ENCODE measurements at regions not wholly inside any gene's neighbourhood (a gene's known extent, or its start where the extent isn't known, plus 50 kb on each side); places are given as distances from the start of the nearest gene placed in this dataset.

DNA sequence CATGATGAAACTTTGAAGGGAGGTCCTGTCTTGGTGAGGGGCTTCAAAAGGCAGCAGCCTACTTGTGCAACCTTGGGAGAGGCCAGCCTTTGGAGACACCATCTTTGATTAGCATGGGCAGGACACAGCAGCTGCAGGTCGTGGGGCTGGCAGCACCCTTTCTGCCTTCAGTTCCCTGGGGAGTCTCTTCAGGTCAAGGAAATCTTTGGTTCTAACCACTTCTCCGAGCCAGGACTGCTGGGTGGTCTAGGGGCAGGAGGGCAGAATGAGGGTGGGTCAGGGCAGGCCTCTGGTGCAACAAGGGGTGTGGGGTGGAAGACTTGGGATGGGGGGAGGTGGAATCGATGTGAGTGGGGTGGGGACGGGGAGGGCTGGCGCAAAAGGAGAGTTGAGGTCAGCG, 269.7 kb downstream of the FOXD2 start:
- no peaks in the 10 kb centered on the region; the same call in 2 of the 3 replicates for H3K9me3 Mint-ChIP-seq
- TF ChIP-seq CREB1 (CRISPR knock-in tag; IDR thresholded peaks at IDR 0.05; ENCODE audit: low read depth) (no peak), JUNB (IDR thresholded peaks at IDR 0.05; ENCODE audit: unreplicated experiment) (no peak), NANOG (IDR thresholded peaks at IDR 0.05; ENCODE audit: borderline replicate concordance) (no peak), STAT1 (IDR thresholded peaks at IDR 0.05; ENCODE audit: unreplicated experiment) (no peak), ZNF331 (CRISPR knock-in tag; IDR thresholded peaks at IDR 0.05; ENCODE audit: low read depth) (no peak), EZH2phosphoT487 (IDR thresholded peaks at IDR 0.05; ENCODE audit: unreplicated experiment) (no peak), ZNF114 (CRISPR knock-in tag; IDR thresholded peaks at IDR 0.05) (no peak), EZH2 (IDR thresholded peaks at IDR 0.05; ENCODE audit: low read depth, unreplicated experiment) (no peak), POLR2AphosphoS5 (IDR thresholded peaks at IDR 0.05; ENCODE audit: low read depth) (no peak)
- TF ChIP-seq, protein P1, sequence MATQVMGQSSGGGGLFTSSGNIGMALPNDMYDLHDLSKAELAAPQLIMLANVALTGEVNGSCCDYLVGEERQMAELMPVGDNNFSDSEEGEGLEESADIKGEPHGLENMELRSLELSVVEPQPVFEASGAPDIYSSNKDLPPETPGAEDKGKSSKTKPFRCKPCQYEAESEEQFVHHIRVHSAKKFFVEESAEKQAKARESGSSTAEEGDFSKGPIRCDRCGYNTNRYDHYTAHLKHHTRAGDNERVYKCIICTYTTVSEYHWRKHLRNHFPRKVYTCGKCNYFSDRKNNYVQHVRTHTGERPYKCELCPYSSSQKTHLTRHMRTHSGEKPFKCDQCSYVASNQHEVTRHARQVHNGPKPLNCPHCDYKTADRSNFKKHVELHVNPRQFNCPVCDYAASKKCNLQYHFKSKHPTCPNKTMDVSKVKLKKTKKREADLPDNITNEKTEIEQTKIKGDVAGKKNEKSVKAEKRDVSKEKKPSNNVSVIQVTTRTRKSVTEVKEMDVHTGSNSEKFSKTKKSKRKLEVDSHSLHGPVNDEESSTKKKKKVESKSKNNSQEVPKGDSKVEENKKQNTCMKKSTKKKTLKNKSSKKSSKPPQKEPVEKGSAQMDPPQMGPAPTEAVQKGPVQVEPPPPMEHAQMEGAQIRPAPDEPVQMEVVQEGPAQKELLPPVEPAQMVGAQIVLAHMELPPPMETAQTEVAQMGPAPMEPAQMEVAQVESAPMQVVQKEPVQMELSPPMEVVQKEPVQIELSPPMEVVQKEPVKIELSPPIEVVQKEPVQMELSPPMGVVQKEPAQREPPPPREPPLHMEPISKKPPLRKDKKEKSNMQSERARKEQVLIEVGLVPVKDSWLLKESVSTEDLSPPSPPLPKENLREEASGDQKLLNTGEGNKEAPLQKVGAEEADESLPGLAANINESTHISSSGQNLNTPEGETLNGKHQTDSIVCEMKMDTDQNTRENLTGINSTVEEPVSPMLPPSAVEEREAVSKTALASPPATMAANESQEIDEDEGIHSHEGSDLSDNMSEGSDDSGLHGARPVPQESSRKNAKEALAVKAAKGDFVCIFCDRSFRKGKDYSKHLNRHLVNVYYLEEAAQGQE (IDR thresholded peaks at IDR 0.05; ENCODE audit: unreplicated experiment), result no peak
- TF ChIP-seq, protein P2, sequence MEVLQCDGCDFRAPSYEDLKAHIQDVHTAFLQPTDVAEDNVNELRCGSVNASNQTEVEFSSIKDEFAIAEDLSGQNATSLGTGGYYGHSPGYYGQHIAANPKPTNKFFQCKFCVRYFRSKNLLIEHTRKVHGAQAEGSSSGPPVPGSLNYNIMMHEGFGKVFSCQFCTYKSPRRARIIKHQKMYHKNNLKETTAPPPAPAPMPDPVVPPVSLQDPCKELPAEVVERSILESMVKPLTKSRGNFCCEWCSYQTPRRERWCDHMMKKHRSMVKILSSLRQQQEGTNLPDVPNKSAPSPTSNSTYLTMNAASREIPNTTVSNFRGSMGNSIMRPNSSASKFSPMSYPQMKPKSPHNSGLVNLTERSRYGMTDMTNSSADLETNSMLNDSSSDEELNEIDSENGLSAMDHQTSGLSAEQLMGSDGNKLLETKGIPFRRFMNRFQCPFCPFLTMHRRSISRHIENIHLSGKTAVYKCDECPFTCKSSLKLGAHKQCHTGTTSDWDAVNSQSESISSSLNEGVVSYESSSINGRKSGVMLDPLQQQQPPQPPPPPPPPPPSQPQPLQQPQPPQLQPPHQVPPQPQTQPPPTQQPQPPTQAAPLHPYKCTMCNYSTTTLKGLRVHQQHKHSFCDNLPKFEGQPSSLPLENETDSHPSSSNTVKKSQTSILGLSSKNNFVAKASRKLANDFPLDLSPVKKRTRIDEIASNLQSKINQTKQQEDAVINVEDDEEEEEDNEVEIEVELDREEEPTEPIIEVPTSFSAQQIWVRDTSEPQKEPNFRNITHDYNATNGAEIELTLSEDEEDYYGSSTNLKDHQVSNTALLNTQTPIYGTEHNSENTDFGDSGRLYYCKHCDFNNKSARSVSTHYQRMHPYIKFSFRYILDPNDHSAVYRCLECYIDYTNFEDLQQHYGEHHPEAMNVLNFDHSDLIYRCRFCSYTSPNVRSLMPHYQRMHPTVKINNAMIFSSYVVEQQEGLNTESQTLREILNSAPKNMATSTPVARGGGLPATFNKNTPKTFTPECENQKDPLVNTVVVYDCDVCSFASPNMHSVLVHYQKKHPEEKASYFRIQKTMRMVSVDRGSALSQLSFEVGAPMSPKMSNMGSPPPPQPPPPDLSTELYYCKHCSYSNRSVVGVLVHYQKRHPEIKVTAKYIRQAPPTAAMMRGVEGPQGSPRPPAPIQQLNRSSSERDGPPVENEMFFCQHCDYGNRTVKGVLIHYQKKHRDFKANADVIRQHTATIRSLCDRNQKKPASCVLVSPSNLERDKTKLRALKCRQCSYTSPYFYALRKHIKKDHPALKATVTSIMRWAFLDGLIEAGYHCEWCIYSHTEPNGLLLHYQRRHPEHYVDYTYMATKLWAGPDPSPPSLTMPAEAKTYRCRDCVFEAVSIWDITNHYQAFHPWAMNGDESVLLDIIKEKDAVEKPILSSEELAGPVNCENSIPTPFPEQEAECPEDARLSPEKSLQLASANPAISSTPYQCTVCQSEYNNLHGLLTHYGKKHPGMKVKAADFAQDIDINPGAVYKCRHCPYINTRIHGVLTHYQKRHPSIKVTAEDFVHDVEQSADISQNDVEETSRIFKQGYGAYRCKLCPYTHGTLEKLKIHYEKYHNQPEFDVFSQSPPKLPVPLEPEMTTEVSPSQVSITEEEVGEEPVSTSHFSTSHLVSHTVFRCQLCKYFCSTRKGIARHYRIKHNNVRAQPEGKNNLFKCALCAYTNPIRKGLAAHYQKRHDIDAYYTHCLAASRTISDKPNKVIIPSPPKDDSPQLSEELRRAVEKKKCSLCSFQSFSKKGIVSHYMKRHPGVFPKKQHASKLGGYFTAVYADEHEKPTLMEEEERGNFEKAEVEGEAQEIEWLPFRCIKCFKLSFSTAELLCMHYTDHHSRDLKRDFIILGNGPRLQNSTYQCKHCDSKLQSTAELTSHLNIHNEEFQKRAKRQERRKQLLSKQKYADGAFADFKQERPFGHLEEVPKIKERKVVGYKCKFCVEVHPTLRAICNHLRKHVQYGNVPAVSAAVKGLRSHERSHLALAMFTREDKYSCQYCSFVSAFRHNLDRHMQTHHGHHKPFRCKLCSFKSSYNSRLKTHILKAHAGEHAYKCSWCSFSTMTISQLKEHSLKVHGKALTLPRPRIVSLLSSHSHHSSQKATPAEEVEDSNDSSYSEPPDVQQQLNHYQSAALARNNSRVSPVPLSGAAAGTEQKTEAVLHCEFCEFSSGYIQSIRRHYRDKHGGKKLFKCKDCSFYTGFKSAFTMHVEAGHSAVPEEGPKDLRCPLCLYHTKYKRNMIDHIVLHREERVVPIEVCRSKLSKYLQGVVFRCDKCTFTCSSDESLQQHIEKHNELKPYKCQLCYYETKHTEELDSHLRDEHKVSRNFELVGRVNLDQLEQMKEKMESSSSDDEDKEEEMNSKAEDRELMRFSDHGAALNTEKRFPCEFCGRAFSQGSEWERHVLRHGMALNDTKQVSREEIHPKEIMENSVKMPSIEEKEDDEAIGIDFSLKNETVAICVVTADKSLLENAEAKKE (CRISPR knock-in tag; IDR thresholded peaks at IDR 0.05), result no peak
- TF ChIP-seq, protein P3, sequence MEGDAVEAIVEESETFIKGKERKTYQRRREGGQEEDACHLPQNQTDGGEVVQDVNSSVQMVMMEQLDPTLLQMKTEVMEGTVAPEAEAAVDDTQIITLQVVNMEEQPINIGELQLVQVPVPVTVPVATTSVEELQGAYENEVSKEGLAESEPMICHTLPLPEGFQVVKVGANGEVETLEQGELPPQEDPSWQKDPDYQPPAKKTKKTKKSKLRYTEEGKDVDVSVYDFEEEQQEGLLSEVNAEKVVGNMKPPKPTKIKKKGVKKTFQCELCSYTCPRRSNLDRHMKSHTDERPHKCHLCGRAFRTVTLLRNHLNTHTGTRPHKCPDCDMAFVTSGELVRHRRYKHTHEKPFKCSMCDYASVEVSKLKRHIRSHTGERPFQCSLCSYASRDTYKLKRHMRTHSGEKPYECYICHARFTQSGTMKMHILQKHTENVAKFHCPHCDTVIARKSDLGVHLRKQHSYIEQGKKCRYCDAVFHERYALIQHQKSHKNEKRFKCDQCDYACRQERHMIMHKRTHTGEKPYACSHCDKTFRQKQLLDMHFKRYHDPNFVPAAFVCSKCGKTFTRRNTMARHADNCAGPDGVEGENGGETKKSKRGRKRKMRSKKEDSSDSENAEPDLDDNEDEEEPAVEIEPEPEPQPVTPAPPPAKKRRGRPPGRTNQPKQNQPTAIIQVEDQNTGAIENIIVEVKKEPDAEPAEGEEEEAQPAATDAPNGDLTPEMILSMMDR (conservative IDR thresholded peaks at IDR 0.05; ENCODE audit: low read depth in 2 of 2), result no peak
- TF ChIP-seq, protein P4, sequence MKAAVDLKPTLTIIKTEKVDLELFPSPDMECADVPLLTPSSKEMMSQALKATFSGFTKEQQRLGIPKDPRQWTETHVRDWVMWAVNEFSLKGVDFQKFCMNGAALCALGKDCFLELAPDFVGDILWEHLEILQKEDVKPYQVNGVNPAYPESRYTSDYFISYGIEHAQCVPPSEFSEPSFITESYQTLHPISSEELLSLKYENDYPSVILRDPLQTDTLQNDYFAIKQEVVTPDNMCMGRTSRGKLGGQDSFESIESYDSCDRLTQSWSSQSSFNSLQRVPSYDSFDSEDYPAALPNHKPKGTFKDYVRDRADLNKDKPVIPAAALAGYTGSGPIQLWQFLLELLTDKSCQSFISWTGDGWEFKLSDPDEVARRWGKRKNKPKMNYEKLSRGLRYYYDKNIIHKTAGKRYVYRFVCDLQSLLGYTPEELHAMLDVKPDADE (IDR thresholded peaks at IDR 0.05), result no peak
- H3K27me3 Mint-ChIP-seq (ENCODE audit: insufficient read depth, low read depth, poor library complexity), result peaks cover 64% of the 10 kb centered on the region
- Histone ChIP-seq H3K27me3 (ENCODE audit: insufficient read depth) (peaks cover 81% of the 10 kb centered on the region), H3K36me3 (ENCODE audit: insufficient read depth) (no peaks in the 10 kb centered on the region), H3K4me3 (no peak overlapping the region), H4K20me1 (replicated peaks; ENCODE audit: insufficient read depth) (peaks cover 4% of the 10 kb centered on the region; the same call in 1 of the 2 replicates), H3K9me2 (ENCODE audit: insufficient read depth) (no peaks in the 10 kb centered on the region), H3F3A (replicated peaks; ENCODE audit: low read depth) (no peaks in the 10 kb centered on the region), H3K4me1 (ENCODE audit: insufficient read depth) (peaks cover 7% of the 10 kb centered on the region), H3K27ac (ENCODE audit: low read depth) (no peak overlapping the region), H3K79me2 (replicated peaks; ENCODE audit: insufficient read depth) (no peaks in the 10 kb centered on the region), H3K4me2 (no peak overlapping the region), H2AFZ (no peak overlapping the region)
- no peak for ATAC-seq
- no peak overlapping the region for H3K27ac Mint-ChIP-seq
- no peak overlapping the region for H3K4me3 Mint-ChIP-seq
- no peak for DNase-seq (ENCODE audit: low spot score)
- peaks cover 11% of the 10 kb centered on the region for H3K4me1 Mint-ChIP-seq
- H3K36me3 Mint-ChIP-seq (ENCODE audit: low read depth), result no peaks in the 10 kb centered on the region
